IMR-90 (cell line): ENCODE measurements at regions not wholly inside any gene's neighbourhood (a gene's known extent, or its start where the extent isn't known, plus 50 kb on each side); places are given as distances from the start of the nearest gene placed in this dataset.

Experiments used
- BHLHE40 ChIP-seq: fragments of 150-350 bp; IDR thresholded peaks from 2 replicates; pipeline ENCODE4 v1.6.1; 2016; ENCODE audit warnings: mild to moderate bottlenecking, low read depth, low read length
- CEBPB ChIP-seq: IDR thresholded peaks from 2 replicates; pipeline ENCODE4 v1.6.1; 2012; ENCODE audit warnings: low read depth, low read length, improper control_type of control experiment
- FOS ChIP-seq: fragments of 150-350 bp; IDR thresholded peaks from 2 replicates; pipeline ENCODE4 v1.6.1; 2016; ENCODE audit warnings: low read depth, low read length
- MAFK ChIP-seq: IDR thresholded peaks from 2 replicates; pipeline ENCODE4 v1.6.1; 2012; ENCODE audit warnings: low read depth, low read length, improper control_type of control experiment
- MAZ ChIP-seq: IDR thresholded peaks from 2 replicates; pipeline ENCODE4 v1.6.1; 2012; ENCODE audit warnings: low read depth, mild to moderate bottlenecking, low read length, improper control_type of control experiment, moderate library complexity, borderline replicate concordance
- POLR2A ChIP-seq: IDR thresholded peaks from 2 replicates; pipeline ENCODE4 v1.6.1; 2012; ENCODE audit warnings: mild to moderate bottlenecking, low read depth, low read length
- RAD21 ChIP-seq: IDR thresholded peaks from 2 replicates; pipeline ENCODE4 v1.6.1; 2012; ENCODE audit warnings: low read length, improper control_type of control experiment
- RCOR1 ChIP-seq: IDR thresholded peaks from 2 replicates; pipeline ENCODE4 v1.6.1; 2012; ENCODE audit warnings: mild to moderate bottlenecking, low read length, improper control_type of control experiment; ENCODE audit not compliant: insufficient replicate concordance
- RFX5 ChIP-seq: IDR thresholded peaks from 2 replicates; pipeline ENCODE4 v1.8.0; 2012; ENCODE audit warnings: low read depth, mild to moderate bottlenecking, low read length, moderate library complexity
- SMC3 ChIP-seq: fragments of 150-350 bp; IDR thresholded peaks from 2 replicates; pipeline ENCODE4 v1.6.1; 2016; ENCODE audit warnings: low read depth, mild to moderate bottlenecking, antibody characterized with exemption, low read length, moderate library complexity
- USF2 ChIP-seq: fragments of 150-350 bp; IDR thresholded peaks from 2 replicates; pipeline ENCODE4 v1.6.1; 2017; ENCODE audit warnings: mild to moderate bottlenecking, antibody characterized with exemption, low read length, low read depth
- TF ChIP-seq, protein P1 (sequence below): conservative IDR thresholded peaks from 2 replicates; pipeline ENCODE4 v1.5.1; 2012; ENCODE audit warnings: mild to moderate bottlenecking, low read depth, low read length, improper control_type of control experiment
- TF ChIP-seq, protein P2 (sequence below): fragments of 150-350 bp; IDR thresholded peaks from 2 replicates; pipeline ENCODE4 v1.6.1; 2016; ENCODE audit warnings: low read depth, mild to moderate bottlenecking, low read length, moderate library complexity, borderline replicate concordance

- TF ChIP-seq RCOR1: no peak
- no peak for TF ChIP-seq POLR2A
- TF ChIP-seq, protein P1, sequence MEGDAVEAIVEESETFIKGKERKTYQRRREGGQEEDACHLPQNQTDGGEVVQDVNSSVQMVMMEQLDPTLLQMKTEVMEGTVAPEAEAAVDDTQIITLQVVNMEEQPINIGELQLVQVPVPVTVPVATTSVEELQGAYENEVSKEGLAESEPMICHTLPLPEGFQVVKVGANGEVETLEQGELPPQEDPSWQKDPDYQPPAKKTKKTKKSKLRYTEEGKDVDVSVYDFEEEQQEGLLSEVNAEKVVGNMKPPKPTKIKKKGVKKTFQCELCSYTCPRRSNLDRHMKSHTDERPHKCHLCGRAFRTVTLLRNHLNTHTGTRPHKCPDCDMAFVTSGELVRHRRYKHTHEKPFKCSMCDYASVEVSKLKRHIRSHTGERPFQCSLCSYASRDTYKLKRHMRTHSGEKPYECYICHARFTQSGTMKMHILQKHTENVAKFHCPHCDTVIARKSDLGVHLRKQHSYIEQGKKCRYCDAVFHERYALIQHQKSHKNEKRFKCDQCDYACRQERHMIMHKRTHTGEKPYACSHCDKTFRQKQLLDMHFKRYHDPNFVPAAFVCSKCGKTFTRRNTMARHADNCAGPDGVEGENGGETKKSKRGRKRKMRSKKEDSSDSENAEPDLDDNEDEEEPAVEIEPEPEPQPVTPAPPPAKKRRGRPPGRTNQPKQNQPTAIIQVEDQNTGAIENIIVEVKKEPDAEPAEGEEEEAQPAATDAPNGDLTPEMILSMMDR: no peak
- no peak for TF ChIP-seq MAZ
- no peak for TF ChIP-seq SMC3
- TF ChIP-seq, protein P2, sequence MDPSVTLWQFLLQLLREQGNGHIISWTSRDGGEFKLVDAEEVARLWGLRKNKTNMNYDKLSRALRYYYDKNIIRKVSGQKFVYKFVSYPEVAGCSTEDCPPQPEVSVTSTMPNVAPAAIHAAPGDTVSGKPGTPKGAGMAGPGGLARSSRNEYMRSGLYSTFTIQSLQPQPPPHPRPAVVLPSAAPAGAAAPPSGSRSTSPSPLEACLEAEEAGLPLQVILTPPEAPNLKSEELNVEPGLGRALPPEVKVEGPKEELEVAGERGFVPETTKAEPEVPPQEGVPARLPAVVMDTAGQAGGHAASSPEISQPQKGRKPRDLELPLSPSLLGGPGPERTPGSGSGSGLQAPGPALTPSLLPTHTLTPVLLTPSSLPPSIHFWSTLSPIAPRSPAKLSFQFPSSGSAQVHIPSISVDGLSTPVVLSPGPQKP: no peak
- TF ChIP-seq MAFK: no peak
- TF ChIP-seq BHLHE40: no peak
- TF ChIP-seq RFX5: no peak
- TF ChIP-seq RAD21: no peak
- TF ChIP-seq FOS: no peak
- no peak for TF ChIP-seq CEBPB
- no peak for TF ChIP-seq USF2
Measured at GRCh38 chr5:149437391-149438040, 58.4 kb upstream of the IL17B start.
